Lower leg skin (tissue), 3 donors: ENCODE measurements at regions not wholly inside any gene's neighbourhood (a gene's known extent, or its start where the extent isn't known, plus 50 kb on each side); places are given as distances from the start of the nearest gene placed in this dataset.

Source experiments
- POLR2A ChIP-seq, 2 donors: fragments of 450-650 bp; IDR thresholded peaks; one replicate each; pipeline ENCODE4 v1.6.1; 2016 to 2017; ENCODE audit warnings: antibody characterized with exemption in 2 of 2, mild to moderate bottlenecking in 1 of 2, moderate library complexity in 1 of 2
- TF ChIP-seq, protein P1 (sequence below), 3 donors: fragments of 450-650 bp; IDR thresholded peaks; one replicate each; pipeline ENCODE4 v1.5.1; 2016; ENCODE audit warnings: antibody characterized with exemption in 3 of 3, mild to moderate bottlenecking in 3 of 3, moderate library complexity in 2 of 3

DNA sequence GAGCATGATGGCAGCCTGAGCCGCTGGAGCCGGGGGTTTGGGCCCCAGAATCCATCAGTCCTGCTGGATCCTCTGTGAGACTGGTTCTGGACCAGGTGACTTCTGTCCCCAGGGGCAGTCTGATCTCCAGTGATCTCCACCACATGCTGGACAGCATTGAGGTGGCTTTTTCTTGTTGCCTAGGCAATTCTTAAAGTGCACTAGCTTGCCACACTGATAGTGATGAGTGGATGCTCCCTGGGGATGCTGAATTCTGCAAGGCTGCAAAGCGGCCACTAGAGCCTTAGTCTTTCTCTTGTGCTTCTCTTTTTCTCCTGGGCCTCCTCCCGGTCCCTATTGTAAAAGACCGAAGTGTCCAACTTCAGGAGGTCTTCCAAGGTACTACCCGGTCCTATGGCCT is 70.4 kb upstream of the ATP11B start:
- TF ChIP-seq POLR2A (IDR thresholded peaks at IDR 0.05): no peak
- TF ChIP-seq, protein P1, sequence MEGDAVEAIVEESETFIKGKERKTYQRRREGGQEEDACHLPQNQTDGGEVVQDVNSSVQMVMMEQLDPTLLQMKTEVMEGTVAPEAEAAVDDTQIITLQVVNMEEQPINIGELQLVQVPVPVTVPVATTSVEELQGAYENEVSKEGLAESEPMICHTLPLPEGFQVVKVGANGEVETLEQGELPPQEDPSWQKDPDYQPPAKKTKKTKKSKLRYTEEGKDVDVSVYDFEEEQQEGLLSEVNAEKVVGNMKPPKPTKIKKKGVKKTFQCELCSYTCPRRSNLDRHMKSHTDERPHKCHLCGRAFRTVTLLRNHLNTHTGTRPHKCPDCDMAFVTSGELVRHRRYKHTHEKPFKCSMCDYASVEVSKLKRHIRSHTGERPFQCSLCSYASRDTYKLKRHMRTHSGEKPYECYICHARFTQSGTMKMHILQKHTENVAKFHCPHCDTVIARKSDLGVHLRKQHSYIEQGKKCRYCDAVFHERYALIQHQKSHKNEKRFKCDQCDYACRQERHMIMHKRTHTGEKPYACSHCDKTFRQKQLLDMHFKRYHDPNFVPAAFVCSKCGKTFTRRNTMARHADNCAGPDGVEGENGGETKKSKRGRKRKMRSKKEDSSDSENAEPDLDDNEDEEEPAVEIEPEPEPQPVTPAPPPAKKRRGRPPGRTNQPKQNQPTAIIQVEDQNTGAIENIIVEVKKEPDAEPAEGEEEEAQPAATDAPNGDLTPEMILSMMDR (IDR thresholded peaks at IDR 0.05): no peak
